ENCODE measurements at regions not wholly inside any gene's neighbourhood (a gene's known extent, or its start where the extent isn't known, plus 50 kb on each side); places are given as distances from the start of the nearest gene placed in this dataset.

DNA sequence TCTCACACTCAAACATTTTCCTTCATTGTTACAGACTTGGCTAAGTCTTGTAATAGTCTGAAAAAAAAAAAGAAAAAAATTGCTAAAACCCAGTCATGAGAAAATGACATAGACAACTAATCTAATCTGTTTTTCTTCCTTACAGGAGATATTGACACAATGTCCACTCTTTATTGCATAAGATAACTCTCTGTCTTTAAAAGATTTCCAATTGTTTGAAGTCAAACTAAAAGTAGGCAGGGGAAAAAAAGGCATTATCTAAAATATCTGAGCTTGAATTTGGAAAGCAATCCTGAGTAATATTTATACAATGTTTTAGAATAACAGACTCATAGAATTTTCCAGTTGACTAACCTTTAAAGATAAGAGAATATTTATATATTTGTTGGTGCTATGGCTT lies 233.0 kb upstream of the CEP162 start (continued):
- TF ChIP-seq, protein P1, sequence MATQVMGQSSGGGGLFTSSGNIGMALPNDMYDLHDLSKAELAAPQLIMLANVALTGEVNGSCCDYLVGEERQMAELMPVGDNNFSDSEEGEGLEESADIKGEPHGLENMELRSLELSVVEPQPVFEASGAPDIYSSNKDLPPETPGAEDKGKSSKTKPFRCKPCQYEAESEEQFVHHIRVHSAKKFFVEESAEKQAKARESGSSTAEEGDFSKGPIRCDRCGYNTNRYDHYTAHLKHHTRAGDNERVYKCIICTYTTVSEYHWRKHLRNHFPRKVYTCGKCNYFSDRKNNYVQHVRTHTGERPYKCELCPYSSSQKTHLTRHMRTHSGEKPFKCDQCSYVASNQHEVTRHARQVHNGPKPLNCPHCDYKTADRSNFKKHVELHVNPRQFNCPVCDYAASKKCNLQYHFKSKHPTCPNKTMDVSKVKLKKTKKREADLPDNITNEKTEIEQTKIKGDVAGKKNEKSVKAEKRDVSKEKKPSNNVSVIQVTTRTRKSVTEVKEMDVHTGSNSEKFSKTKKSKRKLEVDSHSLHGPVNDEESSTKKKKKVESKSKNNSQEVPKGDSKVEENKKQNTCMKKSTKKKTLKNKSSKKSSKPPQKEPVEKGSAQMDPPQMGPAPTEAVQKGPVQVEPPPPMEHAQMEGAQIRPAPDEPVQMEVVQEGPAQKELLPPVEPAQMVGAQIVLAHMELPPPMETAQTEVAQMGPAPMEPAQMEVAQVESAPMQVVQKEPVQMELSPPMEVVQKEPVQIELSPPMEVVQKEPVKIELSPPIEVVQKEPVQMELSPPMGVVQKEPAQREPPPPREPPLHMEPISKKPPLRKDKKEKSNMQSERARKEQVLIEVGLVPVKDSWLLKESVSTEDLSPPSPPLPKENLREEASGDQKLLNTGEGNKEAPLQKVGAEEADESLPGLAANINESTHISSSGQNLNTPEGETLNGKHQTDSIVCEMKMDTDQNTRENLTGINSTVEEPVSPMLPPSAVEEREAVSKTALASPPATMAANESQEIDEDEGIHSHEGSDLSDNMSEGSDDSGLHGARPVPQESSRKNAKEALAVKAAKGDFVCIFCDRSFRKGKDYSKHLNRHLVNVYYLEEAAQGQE (IDR thresholded peaks at IDR 0.05; ENCODE audit: unreplicated experiment): no peak
- TF ChIP-seq ZNF114 (CRISPR knock-in tag; IDR thresholded peaks at IDR 0.05): no peak

DNA sequence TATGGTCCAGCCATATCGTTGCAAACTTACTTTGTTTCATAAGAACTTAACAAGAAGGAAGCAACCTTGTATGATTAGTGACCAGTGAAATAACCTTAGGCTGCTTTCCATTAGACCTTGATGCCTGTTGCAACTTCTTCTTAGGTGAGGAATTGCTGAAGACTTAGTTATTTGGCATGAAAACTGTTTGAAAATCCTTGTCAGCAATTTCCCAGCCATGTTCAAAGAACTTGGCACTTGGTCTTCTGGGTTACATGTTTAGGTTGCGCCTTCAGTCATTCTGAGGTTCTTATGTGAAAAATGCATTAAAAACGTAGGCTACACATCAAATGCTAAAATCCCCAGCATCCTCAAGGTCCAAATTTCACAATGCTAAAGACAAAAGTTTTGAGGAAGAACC lies 232.0 kb upstream of the CEP162 start:
- ATAC-seq (no peak), DNase-seq (ENCODE audit: low spot score) (no peak)
- H3K4me1 ChIP-seq (ENCODE audit: insufficient read depth): no peaks in the 10 kb centered on the region
- no peaks in the 10 kb centered on the region for H4K20me1 ChIP-seq (replicated peaks; ENCODE audit: insufficient read depth)
- peaks cover 2% of the 10 kb centered on the region; the same call in 1 of the 3 replicates for H3K4me1 Mint-ChIP-seq
- no peak overlapping the region for H3K27ac Mint-ChIP-seq
- H3K27me3 Mint-ChIP-seq (ENCODE audit: insufficient read depth, low read depth, poor library complexity): peaks cover 4% of the 10 kb centered on the region
- H3K27me3 ChIP-seq (ENCODE audit: insufficient read depth): no peaks in the 10 kb centered on the region
- no peaks in the 10 kb centered on the region for H3K79me2 ChIP-seq (replicated peaks; ENCODE audit: insufficient read depth)
- no peak for TF ChIP-seq NANOG (IDR thresholded peaks at IDR 0.05; ENCODE audit: borderline replicate concordance)
- H3K4me3 Mint-ChIP-seq: no peak overlapping the region
- H2AFZ ChIP-seq: no peak overlapping the region
- H3K4me2 ChIP-seq: no peak overlapping the region
- no peak overlapping the region for H3K4me3 ChIP-seq
- no peaks in the 10 kb centered on the region for H3F3A ChIP-seq (replicated peaks; ENCODE audit: low read depth)
- H3K27ac ChIP-seq (ENCODE audit: low read depth): no peak overlapping the region
- no peaks in the 10 kb centered on the region for H3K36me3 ChIP-seq (ENCODE audit: insufficient read depth)
- no peaks in the 10 kb centered on the region; the same call in 2 of the 3 replicates for H3K9me3 Mint-ChIP-seq
- H3K36me3 Mint-ChIP-seq (ENCODE audit: low read depth): no peaks in the 10 kb centered on the region
- H3K9me2 ChIP-seq (ENCODE audit: insufficient read depth): peaks cover 5% of the 10 kb centered on the region

DNA sequence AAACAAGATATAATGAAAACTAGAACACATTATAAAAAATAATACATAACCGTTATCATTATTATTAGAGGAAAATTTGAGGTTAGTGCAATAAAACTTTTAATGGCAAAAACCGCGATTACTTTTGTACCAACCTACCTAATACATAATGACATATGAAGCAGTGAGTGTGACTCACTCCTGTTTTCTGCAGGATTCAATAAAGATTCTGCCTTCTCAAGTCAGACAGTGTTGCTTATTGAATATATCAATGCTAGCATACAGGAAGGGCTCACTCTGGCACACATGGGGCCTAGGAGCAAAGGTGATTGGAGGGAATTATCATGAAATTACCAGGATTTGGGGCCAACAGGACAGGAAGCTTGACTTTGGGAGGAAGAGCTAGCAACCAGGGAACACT lies 230.8 kb upstream of the CEP162 start:
- H3K4me2 ChIP-seq: no peak overlapping the region
- H3F3A ChIP-seq (replicated peaks; ENCODE audit: low read depth): no peaks in the 10 kb centered on the region
- no peak overlapping the region for H3K4me3 ChIP-seq
- ATAC-seq: no peak
- Mint-ChIP-seq H3K36me3 (ENCODE audit: low read depth) (no peaks in the 10 kb centered on the region), H3K4me3 (no peak overlapping the region), H3K9me3 (no peaks in the 10 kb centered on the region), H3K27me3 (ENCODE audit: insufficient read depth, low read depth, poor library complexity) (peaks cover 4% of the 10 kb centered on the region), H3K27ac (no peak overlapping the region), H3K4me1 (no peaks in the 10 kb centered on the region)
- H3K4me1 ChIP-seq (ENCODE audit: insufficient read depth): no peaks in the 10 kb centered on the region
- no peak for DNase-seq (ENCODE audit: low spot score)
- H3K36me3 ChIP-seq (ENCODE audit: insufficient read depth): no peaks in the 10 kb centered on the region
- H3K9me2 ChIP-seq (ENCODE audit: insufficient read depth): peaks cover 1% of the 10 kb centered on the region
- no peaks in the 10 kb centered on the region for H4K20me1 ChIP-seq (replicated peaks; ENCODE audit: insufficient read depth)
- H3K27ac ChIP-seq (ENCODE audit: low read depth): no peak overlapping the region
- no peak overlapping the region for H2AFZ ChIP-seq
- H3K79me2 ChIP-seq (replicated peaks; ENCODE audit: insufficient read depth): no peaks in the 10 kb centered on the region
- H3K27me3 ChIP-seq (ENCODE audit: insufficient read depth): no peaks in the 10 kb centered on the region
- no peak for TF ChIP-seq CREB1 (CRISPR knock-in tag; IDR thresholded peaks at IDR 0.05; ENCODE audit: low read depth)
- TF ChIP-seq, protein P2, sequence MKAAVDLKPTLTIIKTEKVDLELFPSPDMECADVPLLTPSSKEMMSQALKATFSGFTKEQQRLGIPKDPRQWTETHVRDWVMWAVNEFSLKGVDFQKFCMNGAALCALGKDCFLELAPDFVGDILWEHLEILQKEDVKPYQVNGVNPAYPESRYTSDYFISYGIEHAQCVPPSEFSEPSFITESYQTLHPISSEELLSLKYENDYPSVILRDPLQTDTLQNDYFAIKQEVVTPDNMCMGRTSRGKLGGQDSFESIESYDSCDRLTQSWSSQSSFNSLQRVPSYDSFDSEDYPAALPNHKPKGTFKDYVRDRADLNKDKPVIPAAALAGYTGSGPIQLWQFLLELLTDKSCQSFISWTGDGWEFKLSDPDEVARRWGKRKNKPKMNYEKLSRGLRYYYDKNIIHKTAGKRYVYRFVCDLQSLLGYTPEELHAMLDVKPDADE (IDR thresholded peaks at IDR 0.05): no peak
- TF ChIP-seq STAT1 (IDR thresholded peaks at IDR 0.05; ENCODE audit: unreplicated experiment): no peak
- TF ChIP-seq ZNF114 (CRISPR knock-in tag; IDR thresholded peaks at IDR 0.05): no peak
- no peak for TF ChIP-seq EZH2phosphoT487 (IDR thresholded peaks at IDR 0.05; ENCODE audit: unreplicated experiment)
- no peak for TF ChIP-seq ZNF331 (CRISPR knock-in tag; IDR thresholded peaks at IDR 0.05; ENCODE audit: low read depth)
- TF ChIP-seq, protein P3, sequence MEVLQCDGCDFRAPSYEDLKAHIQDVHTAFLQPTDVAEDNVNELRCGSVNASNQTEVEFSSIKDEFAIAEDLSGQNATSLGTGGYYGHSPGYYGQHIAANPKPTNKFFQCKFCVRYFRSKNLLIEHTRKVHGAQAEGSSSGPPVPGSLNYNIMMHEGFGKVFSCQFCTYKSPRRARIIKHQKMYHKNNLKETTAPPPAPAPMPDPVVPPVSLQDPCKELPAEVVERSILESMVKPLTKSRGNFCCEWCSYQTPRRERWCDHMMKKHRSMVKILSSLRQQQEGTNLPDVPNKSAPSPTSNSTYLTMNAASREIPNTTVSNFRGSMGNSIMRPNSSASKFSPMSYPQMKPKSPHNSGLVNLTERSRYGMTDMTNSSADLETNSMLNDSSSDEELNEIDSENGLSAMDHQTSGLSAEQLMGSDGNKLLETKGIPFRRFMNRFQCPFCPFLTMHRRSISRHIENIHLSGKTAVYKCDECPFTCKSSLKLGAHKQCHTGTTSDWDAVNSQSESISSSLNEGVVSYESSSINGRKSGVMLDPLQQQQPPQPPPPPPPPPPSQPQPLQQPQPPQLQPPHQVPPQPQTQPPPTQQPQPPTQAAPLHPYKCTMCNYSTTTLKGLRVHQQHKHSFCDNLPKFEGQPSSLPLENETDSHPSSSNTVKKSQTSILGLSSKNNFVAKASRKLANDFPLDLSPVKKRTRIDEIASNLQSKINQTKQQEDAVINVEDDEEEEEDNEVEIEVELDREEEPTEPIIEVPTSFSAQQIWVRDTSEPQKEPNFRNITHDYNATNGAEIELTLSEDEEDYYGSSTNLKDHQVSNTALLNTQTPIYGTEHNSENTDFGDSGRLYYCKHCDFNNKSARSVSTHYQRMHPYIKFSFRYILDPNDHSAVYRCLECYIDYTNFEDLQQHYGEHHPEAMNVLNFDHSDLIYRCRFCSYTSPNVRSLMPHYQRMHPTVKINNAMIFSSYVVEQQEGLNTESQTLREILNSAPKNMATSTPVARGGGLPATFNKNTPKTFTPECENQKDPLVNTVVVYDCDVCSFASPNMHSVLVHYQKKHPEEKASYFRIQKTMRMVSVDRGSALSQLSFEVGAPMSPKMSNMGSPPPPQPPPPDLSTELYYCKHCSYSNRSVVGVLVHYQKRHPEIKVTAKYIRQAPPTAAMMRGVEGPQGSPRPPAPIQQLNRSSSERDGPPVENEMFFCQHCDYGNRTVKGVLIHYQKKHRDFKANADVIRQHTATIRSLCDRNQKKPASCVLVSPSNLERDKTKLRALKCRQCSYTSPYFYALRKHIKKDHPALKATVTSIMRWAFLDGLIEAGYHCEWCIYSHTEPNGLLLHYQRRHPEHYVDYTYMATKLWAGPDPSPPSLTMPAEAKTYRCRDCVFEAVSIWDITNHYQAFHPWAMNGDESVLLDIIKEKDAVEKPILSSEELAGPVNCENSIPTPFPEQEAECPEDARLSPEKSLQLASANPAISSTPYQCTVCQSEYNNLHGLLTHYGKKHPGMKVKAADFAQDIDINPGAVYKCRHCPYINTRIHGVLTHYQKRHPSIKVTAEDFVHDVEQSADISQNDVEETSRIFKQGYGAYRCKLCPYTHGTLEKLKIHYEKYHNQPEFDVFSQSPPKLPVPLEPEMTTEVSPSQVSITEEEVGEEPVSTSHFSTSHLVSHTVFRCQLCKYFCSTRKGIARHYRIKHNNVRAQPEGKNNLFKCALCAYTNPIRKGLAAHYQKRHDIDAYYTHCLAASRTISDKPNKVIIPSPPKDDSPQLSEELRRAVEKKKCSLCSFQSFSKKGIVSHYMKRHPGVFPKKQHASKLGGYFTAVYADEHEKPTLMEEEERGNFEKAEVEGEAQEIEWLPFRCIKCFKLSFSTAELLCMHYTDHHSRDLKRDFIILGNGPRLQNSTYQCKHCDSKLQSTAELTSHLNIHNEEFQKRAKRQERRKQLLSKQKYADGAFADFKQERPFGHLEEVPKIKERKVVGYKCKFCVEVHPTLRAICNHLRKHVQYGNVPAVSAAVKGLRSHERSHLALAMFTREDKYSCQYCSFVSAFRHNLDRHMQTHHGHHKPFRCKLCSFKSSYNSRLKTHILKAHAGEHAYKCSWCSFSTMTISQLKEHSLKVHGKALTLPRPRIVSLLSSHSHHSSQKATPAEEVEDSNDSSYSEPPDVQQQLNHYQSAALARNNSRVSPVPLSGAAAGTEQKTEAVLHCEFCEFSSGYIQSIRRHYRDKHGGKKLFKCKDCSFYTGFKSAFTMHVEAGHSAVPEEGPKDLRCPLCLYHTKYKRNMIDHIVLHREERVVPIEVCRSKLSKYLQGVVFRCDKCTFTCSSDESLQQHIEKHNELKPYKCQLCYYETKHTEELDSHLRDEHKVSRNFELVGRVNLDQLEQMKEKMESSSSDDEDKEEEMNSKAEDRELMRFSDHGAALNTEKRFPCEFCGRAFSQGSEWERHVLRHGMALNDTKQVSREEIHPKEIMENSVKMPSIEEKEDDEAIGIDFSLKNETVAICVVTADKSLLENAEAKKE (CRISPR knock-in tag; IDR thresholded peaks at IDR 0.05): no peak
